ENCODE measurements at regions not wholly inside any gene's neighbourhood (a gene's known extent, or its start where the extent isn't known, plus 50 kb on each side); places are given as distances from the start of the nearest gene placed in this dataset.

GRCh38 chr2:122329278-122329677 lies 573.8 kb downstream of the TSN start:
- Mint-ChIP-seq H3K27ac (ENCODE audit: unreplicated experiment) (no peak overlapping the region), H3K4me3 (ENCODE audit: unreplicated experiment) (no peak overlapping the region), H3K4me1 (ENCODE audit: low read depth, unreplicated experiment) (no peaks in the 10 kb centered on the region), H3K36me3 (ENCODE audit: insufficient read depth, unreplicated experiment) (no peaks in the 10 kb centered on the region), H3K9me3 (ENCODE audit: unreplicated experiment) (no peaks in the 10 kb centered on the region), H3K27me3 (ENCODE audit: insufficient read depth, unreplicated experiment) (peaks cover 22% of the 10 kb centered on the region)
- no peaks in the 10 kb centered on the region for H3K4me1 ChIP-seq
- H3K4me3 ChIP-seq (ENCODE audit: low read depth, low read length), result no peak overlapping the region
- POLR2A ChIA-PET, result no interaction called here
- CTCF ChIA-PET, result no interaction called here
- intact Hi-C loops (cut with micrococcal nuclease; ENCODE audit: unreplicated experiment), result no loop called here
- no peaks in the 10 kb centered on the region for H3K9me3 ChIP-seq
- no peak for DNase-seq
- TF ChIP-seq, protein P1, sequence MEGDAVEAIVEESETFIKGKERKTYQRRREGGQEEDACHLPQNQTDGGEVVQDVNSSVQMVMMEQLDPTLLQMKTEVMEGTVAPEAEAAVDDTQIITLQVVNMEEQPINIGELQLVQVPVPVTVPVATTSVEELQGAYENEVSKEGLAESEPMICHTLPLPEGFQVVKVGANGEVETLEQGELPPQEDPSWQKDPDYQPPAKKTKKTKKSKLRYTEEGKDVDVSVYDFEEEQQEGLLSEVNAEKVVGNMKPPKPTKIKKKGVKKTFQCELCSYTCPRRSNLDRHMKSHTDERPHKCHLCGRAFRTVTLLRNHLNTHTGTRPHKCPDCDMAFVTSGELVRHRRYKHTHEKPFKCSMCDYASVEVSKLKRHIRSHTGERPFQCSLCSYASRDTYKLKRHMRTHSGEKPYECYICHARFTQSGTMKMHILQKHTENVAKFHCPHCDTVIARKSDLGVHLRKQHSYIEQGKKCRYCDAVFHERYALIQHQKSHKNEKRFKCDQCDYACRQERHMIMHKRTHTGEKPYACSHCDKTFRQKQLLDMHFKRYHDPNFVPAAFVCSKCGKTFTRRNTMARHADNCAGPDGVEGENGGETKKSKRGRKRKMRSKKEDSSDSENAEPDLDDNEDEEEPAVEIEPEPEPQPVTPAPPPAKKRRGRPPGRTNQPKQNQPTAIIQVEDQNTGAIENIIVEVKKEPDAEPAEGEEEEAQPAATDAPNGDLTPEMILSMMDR (IDR thresholded peaks at IDR 0.05; ENCODE audit: insufficient read depth in 1 of 2, low read depth in 1 of 2, low read length in 1 of 2, severe bottlenecking in 1 of 2, unreplicated experiment in 1 of 2), result no peak
- H3K36me3 ChIP-seq (ENCODE audit: control insufficient read depth, insufficient read depth, low read length), result no peaks in the 10 kb centered on the region
- no peaks in the 10 kb centered on the region for H3K27me3 ChIP-seq (replicated peaks; ENCODE audit: control insufficient read depth, insufficient read depth, low read length)
- no TSS peak for BruUV-seq (replicated peaks)

DNA sequence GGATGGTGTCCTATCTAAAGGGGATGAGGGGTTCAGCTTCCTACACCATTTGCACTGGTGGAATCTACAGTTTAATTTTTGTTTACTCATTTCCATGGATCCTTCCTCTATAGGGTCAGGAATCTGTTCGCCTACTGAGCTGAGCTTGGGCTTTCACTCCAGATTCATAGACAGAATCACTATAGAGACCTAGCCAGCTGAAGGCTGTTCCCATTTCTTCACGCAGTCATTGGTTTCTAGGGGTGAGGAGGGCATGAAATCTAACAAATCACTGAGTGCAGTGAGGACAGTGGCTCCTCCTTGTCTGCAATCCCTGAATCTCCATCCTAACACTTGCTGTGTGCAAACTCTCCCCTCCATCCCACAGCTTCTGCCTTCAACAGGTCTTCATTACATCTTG lies 578.5 kb downstream of the TSN start:
- no peaks in the 10 kb centered on the region for H3K36me3 ChIP-seq (ENCODE audit: control insufficient read depth, insufficient read depth, low read length)
- H3K27me3 Mint-ChIP-seq (ENCODE audit: insufficient read depth, unreplicated experiment), result peaks cover 14% of the 10 kb centered on the region
- no peaks in the 10 kb centered on the region for H3K9me3 ChIP-seq
- no peak overlapping the region for H3K4me3 ChIP-seq (ENCODE audit: low read depth, low read length)
- H3K4me1 Mint-ChIP-seq (ENCODE audit: low read depth, unreplicated experiment), result no peaks in the 10 kb centered on the region
- no peaks in the 10 kb centered on the region for H3K9me3 Mint-ChIP-seq (ENCODE audit: unreplicated experiment)
- H3K27ac Mint-ChIP-seq (ENCODE audit: unreplicated experiment), result no peak overlapping the region
- no TSS peak for BruUV-seq (replicated peaks)
- no peaks in the 10 kb centered on the region for H3K27me3 ChIP-seq (replicated peaks; ENCODE audit: control insufficient read depth, insufficient read depth, low read length)
- no peak overlapping the region for H3K4me3 Mint-ChIP-seq (ENCODE audit: unreplicated experiment)
- intact Hi-C loops (cut with micrococcal nuclease; ENCODE audit: unreplicated experiment), result no loop called here
- ChIA-PET CTCF (no interaction called here), POLR2A (no interaction called here)
- no peaks in the 10 kb centered on the region for H3K4me1 ChIP-seq
- TF ChIP-seq, protein P1 (IDR thresholded peaks at IDR 0.05; ENCODE audit: insufficient read depth in 1 of 2, low read depth in 1 of 2, low read length in 1 of 2, severe bottlenecking in 1 of 2, unreplicated experiment in 1 of 2), result no peak
- H3K36me3 Mint-ChIP-seq (ENCODE audit: insufficient read depth, unreplicated experiment), result no peaks in the 10 kb centered on the region
- no peak for DNase-seq

DNA sequence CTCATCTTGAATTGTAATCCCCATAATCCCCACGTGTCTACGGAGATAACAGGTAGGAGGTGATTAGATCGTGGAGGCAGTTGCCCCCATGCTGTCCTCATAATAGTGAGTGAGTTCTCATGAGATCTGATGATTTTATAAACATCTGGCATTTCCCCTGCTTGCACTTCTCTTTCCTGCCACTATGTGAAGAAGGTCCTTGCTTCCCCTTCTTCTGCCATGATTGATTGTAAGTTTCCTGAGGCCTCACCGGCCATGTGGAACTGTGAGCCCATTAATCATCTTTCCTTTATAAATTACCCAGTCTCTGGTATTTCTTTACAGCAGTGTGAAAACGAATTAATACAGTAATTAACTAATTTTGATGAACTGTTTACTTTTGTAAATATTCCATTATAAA lies 582.5 kb downstream of the TSN start:
- TF ChIP-seq, protein P1 (IDR thresholded peaks at IDR 0.05; ENCODE audit: insufficient read depth in 1 of 2, low read depth in 1 of 2, low read length in 1 of 2, severe bottlenecking in 1 of 2, unreplicated experiment in 1 of 2), result no peak
- H3K4me1 Mint-ChIP-seq (ENCODE audit: low read depth, unreplicated experiment), result no peaks in the 10 kb centered on the region
- H3K4me1 ChIP-seq, result no peaks in the 10 kb centered on the region
- H3K4me3 ChIP-seq (ENCODE audit: low read depth, low read length), result no peak overlapping the region
- H3K27ac Mint-ChIP-seq (ENCODE audit: unreplicated experiment), result no peak overlapping the region
- intact Hi-C loops (cut with micrococcal nuclease; ENCODE audit: unreplicated experiment), result no loop called here
- no peaks in the 10 kb centered on the region for H3K36me3 ChIP-seq (ENCODE audit: control insufficient read depth, insufficient read depth, low read length)
- CTCF ChIA-PET, result no interaction called here
- H3K27me3 Mint-ChIP-seq (ENCODE audit: insufficient read depth, unreplicated experiment), result peaks cover 6% of the 10 kb centered on the region
- H3K9me3 ChIP-seq, result no peaks in the 10 kb centered on the region
- no peak for DNase-seq
- H3K9me3 Mint-ChIP-seq (ENCODE audit: unreplicated experiment), result no peaks in the 10 kb centered on the region
- POLR2A ChIA-PET, result no interaction called here
- no peaks in the 10 kb centered on the region for H3K27me3 ChIP-seq (replicated peaks; ENCODE audit: control insufficient read depth, insufficient read depth, low read length)
- H3K4me3 Mint-ChIP-seq (ENCODE audit: unreplicated experiment), result no peak overlapping the region
- no peaks in the 10 kb centered on the region for H3K36me3 Mint-ChIP-seq (ENCODE audit: insufficient read depth, unreplicated experiment)
- no TSS peak for BruUV-seq (replicated peaks)
